ENCODE measurements at regions not wholly inside any gene's neighbourhood (a gene's known extent, or its start where the extent isn't known, plus 50 kb on each side); places are given as distances from the start of the nearest gene placed in this dataset.

DNA sequence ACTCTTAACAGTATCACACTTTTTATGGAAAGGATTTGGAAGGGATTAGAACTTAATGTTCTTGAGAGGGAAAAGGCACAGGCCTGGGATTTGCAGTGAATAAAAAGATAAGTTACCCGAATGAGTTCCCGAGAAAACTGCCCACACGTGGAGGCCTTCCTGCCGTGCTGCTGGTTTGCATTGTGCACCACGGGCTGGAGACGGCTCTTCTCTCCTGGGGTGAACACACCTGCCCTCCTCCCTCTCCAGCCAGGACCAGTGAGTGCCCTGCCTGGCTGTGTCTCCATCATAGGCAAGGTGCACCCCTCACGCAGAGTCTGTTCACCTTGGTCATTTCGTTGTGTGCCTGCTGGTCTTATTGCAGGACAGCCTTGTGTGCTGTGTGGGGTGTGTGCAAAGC, 336.3 kb upstream of the SHH start:
- intact Hi-C loops (cut with DNase I, micrococcal nuclease) = no loop called here
- Histone ChIP-seq H3K4me1 (ENCODE audit: insufficient read depth, low read length) (no peaks in the 10 kb centered on the region), H3K27me3 (ENCODE audit: control insufficient read depth in 1 of 2, insufficient read depth in 2 of 2, low read length in 2 of 2) (peaks cover 0 to 3% of the 10 kb centered on the region in 2 experiments), H3K9me3 (ENCODE audit: control insufficient read depth in 1 of 2, insufficient read depth in 1 of 2, low read length in 2 of 2) (peaks cover 0 to 6% of the 10 kb centered on the region in 2 experiments), H3K36me3 (ENCODE audit: insufficient read depth, low read length) (no peaks in the 10 kb centered on the region), H3K4me3 (ENCODE audit: low read length) (no peak overlapping the region), H3K27ac (ENCODE audit: low read depth in 1 of 2, low read length in 2 of 2) (no peak overlapping the region)
- ATAC-seq (ENCODE audit: poor library complexity) (no peak), DNase-seq (no peak)
- no peak overlapping the region for H3K27ac Mint-ChIP-seq
- H3K4me3 Mint-ChIP-seq = no peak overlapping the region
- TF ChIP-seq, protein P1, sequence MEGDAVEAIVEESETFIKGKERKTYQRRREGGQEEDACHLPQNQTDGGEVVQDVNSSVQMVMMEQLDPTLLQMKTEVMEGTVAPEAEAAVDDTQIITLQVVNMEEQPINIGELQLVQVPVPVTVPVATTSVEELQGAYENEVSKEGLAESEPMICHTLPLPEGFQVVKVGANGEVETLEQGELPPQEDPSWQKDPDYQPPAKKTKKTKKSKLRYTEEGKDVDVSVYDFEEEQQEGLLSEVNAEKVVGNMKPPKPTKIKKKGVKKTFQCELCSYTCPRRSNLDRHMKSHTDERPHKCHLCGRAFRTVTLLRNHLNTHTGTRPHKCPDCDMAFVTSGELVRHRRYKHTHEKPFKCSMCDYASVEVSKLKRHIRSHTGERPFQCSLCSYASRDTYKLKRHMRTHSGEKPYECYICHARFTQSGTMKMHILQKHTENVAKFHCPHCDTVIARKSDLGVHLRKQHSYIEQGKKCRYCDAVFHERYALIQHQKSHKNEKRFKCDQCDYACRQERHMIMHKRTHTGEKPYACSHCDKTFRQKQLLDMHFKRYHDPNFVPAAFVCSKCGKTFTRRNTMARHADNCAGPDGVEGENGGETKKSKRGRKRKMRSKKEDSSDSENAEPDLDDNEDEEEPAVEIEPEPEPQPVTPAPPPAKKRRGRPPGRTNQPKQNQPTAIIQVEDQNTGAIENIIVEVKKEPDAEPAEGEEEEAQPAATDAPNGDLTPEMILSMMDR (IDR thresholded peaks at IDR 0.05) = no peak
- no peaks in the 10 kb centered on the region for H3K4me1 Mint-ChIP-seq (ENCODE audit: low read depth)
- peaks cover 16% of the 10 kb centered on the region for H3K27me3 Mint-ChIP-seq
- H3K36me3 Mint-ChIP-seq (ENCODE audit: low read depth) = no peaks in the 10 kb centered on the region
- ChIA-PET CTCF (no interaction called here), POLR2A (no interaction called here)
- no peaks in the 10 kb centered on the region for H3K9me3 Mint-ChIP-seq

DNA sequence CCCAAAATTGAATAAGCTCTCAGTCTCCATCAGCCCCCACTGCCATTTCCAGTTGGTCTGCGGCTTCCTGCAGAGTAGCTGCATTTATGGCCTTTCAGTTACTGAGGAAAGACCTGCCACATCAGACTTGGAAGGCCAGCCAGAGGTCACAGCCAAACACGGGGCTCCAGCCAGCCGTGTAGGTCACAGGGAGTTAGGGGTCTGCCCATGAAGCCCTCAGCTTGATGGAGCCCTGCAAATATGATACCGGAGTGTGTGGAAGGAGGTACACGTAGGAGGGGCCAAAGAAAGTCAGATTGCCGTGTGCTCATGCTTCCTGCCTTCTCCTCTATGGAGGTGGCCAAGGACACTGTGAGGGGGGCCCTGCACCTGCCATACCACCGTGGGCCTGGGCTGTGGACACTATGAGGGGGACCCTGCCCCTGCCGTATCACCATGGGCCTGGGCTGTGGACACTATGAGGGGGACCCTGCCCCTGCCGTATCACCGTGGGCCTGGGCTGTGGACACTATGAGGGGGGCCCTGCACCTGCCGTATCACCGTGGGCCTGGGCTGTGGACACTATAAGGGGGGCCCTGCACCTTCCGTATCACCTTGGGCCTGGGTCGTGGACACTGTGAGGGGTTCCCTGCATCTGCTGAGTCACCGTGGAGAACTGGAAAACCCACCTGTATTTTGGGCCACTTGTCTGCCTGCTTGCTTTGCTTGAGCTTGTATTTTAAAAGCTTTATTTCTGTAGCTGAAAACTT, 335.7 kb upstream of the SHH start:
- ATAC-seq (ENCODE audit: poor library complexity) (no peak), DNase-seq (no peak)
- Mint-ChIP-seq H3K9me3 (no peaks in the 10 kb centered on the region), H3K27me3 (peaks cover 18% of the 10 kb centered on the region), H3K27ac (no peak overlapping the region), H3K4me3 (no peak overlapping the region), H3K4me1 (ENCODE audit: low read depth) (no peaks in the 10 kb centered on the region), H3K36me3 (ENCODE audit: low read depth) (no peaks in the 10 kb centered on the region)
- no peak overlapping the region for H3K4me3 ChIP-seq (ENCODE audit: low read length)
- intact Hi-C loops (cut with DNase I, micrococcal nuclease) = no loop called here
- ChIA-PET POLR2A (no interaction called here), CTCF (no interaction called here)
- no peak overlapping the region for H3K27ac ChIP-seq (ENCODE audit: low read depth in 1 of 2, low read length in 2 of 2)
- H3K27me3 ChIP-seq (ENCODE audit: control insufficient read depth in 1 of 2, insufficient read depth in 2 of 2, low read length in 2 of 2) = peaks cover 0 to 3% of the 10 kb centered on the region in 2 experiments
- no peaks in the 10 kb centered on the region for H3K4me1 ChIP-seq (ENCODE audit: insufficient read depth, low read length)
- TF ChIP-seq, protein P1 (IDR thresholded peaks at IDR 0.05) = no peak
- no peaks in the 10 kb centered on the region for H3K36me3 ChIP-seq (ENCODE audit: insufficient read depth, low read length)
- peaks cover 0 to 6% of the 10 kb centered on the region in 2 experiments for H3K9me3 ChIP-seq (ENCODE audit: control insufficient read depth in 1 of 2, insufficient read depth in 1 of 2, low read length in 2 of 2)

DNA sequence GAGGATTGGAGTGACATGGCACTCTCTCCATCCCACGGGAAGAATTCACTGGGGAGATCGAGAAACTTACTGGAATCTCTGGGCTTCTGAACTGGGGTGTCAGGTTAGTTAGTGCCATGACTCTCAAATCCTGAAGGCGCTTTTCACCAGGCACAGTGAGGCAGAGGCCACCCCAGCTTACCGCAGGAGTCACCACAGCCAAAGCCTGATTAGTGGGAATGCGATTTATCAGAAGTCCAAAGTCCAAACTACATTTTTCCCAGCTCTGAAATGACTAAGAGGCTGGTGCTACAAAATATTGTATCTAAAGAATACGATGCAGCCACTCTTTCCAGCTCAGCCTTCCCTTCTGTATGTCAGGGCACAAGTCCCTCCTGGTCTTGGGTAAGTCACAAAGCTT, 334.8 kb upstream of the SHH start:
- H3K36me3 Mint-ChIP-seq (ENCODE audit: low read depth) = no peaks in the 10 kb centered on the region
- peaks cover 0 to 3% of the 10 kb centered on the region in 2 experiments for H3K27me3 ChIP-seq (ENCODE audit: control insufficient read depth in 1 of 2, insufficient read depth in 2 of 2, low read length in 2 of 2)
- TF ChIP-seq, protein P1 (IDR thresholded peaks at IDR 0.05) = no peak
- ATAC-seq (ENCODE audit: poor library complexity) = no peak
- no peak for DNase-seq
- H3K27ac Mint-ChIP-seq = no peak overlapping the region
- no peak overlapping the region for H3K27ac ChIP-seq (ENCODE audit: low read depth in 1 of 2, low read length in 2 of 2)
- peaks cover 0 to 6% of the 10 kb centered on the region in 2 experiments for H3K9me3 ChIP-seq (ENCODE audit: control insufficient read depth in 1 of 2, insufficient read depth in 1 of 2, low read length in 2 of 2)
- no peaks in the 10 kb centered on the region for H3K4me1 Mint-ChIP-seq (ENCODE audit: low read depth)
- intact Hi-C loops (cut with DNase I, micrococcal nuclease) = no loop called here
- peaks cover 20% of the 10 kb centered on the region for H3K27me3 Mint-ChIP-seq
- H3K9me3 Mint-ChIP-seq = no peaks in the 10 kb centered on the region
- H3K36me3 ChIP-seq (ENCODE audit: insufficient read depth, low read length) = no peaks in the 10 kb centered on the region
- CTCF ChIA-PET = no interaction called here
- H3K4me3 ChIP-seq (ENCODE audit: low read length) = no peak overlapping the region
- no peaks in the 10 kb centered on the region for H3K4me1 ChIP-seq (ENCODE audit: insufficient read depth, low read length)
- POLR2A ChIA-PET = no interaction called here
- no peak overlapping the region for H3K4me3 Mint-ChIP-seq

All from CD4-positive, alpha-beta T cell (primary cell).